Left ventricle myocardium inferior (tissue), 1 donor: ENCODE measurements at regions not wholly inside any gene's neighbourhood (a gene's known extent, or its start where the extent isn't known, plus 50 kb on each side); places are given as distances from the start of the nearest gene placed in this dataset.

Experiments
- DNase-seq: peaks from one replicate; pipeline ENCODE4 v3.0.0-alpha.2; 2020
- H3K27ac ChIP-seq: fragments of 200-600 bp; replicated peaks from 2 replicates; pipeline ENCODE4 v1.8.0; 2021
- H3K27me3 ChIP-seq: fragments of 200-600 bp; 2 replicates; pipeline ENCODE4 v1.8.0; 2021; ENCODE audit warnings: low read depth
- H3K36me3 ChIP-seq: fragments of 200-600 bp; 2 replicates; pipeline ENCODE4 v1.8.0; 2021
- H3K4me1 ChIP-seq: fragments of 200-600 bp; 2 replicates; pipeline ENCODE4 v1.8.0; 2021
- H3K4me3 ChIP-seq: fragments of 200-600 bp; 2 replicates; pipeline ENCODE4 v1.8.0; 2021; ENCODE audit warnings: mild to moderate bottlenecking, moderate library complexity
- H3K9me3 ChIP-seq: fragments of 200-600 bp; replicated peaks from 2 replicates; pipeline ENCODE4 v1.8.0; 2021
- CTCF ChIP-seq: fragments of 200-600 bp; IDR thresholded peaks from 2 replicates; pipeline ENCODE4 v1.8.0; 2021; ENCODE audit warnings: antibody characterized with exemption, mild to moderate bottlenecking, borderline replicate concordance
- intact Hi-C: fragments of 100-400 bp; cut with micrococcal nuclease; formaldehyde crosslinking; loops from one replicate; pipeline ENCODE4 v1.11.0; 2022
- donor health status: DM: no; HTN: yes; CAD: no; lungs with severe emphysema.

- Histone ChIP-seq H3K4me1 (peaks cover 54% of the 10 kb centered on the region), H3K27me3 (no peaks in the 10 kb centered on the region), H3K4me3 (no peak overlapping the region), H3K27ac (no peak overlapping the region), H3K9me3 (no peaks in the 10 kb centered on the region), H3K36me3 (no peaks in the 10 kb centered on the region)
- no peak for DNase-seq
- intact Hi-C loops = no loop called here
- TF ChIP-seq CTCF = no peak
Measured at GRCh38 chr4:152101556-152102435, 341.0 kb upstream of the GATB start.

DNA sequence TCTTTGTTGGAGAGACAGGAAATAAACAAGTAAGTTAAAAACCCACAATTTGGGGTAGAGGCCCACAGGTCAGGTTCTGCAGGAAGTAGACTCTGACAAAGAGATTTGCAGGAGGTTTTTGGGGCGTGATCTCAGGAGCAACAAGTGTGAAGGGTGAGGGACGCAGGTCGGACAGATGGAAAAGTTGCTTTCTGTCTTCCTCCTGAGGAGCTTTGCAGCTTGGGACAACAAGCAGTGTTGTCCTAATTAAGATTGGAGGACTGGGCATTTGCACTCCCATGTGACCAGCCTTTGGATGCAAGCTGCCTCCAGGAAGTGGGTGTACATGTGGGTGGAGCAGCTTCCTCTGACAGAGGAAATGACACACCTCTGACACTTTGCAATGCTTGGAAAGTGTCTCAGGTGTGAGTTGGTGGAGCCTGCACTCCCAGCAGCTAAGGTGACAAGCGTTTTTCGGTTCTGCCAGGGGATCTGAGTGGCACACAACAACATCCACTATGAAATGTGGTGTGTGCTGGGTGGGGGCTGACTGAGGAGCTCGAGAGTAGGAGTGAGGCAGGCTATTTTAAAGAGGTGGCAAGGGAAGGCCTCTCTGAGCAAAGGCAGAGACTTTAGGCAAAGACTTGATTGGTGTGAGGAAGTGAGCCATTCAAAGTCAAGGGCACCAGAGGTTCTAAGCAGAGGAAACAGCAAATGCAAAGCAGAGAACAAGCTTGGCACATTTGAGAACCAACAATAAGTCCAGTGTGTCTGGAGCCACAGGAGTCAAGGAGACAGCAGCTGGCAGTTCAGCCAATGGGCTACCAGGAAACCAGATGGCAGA is 339.8 kb upstream of the GATB start:
- no peaks in the 10 kb centered on the region for H3K27me3 ChIP-seq
- intact Hi-C loops = no loop called here
- H3K27ac ChIP-seq = peak overlapping the region; percentile 64
- H3K4me3 ChIP-seq = no peak overlapping the region
- no peaks in the 10 kb centered on the region for H3K9me3 ChIP-seq
- TF ChIP-seq CTCF = no peak
- H3K36me3 ChIP-seq = no peaks in the 10 kb centered on the region
- peaks cover 44% of the 10 kb centered on the region for H3K4me1 ChIP-seq
- DNase-seq = no peak

DNA sequence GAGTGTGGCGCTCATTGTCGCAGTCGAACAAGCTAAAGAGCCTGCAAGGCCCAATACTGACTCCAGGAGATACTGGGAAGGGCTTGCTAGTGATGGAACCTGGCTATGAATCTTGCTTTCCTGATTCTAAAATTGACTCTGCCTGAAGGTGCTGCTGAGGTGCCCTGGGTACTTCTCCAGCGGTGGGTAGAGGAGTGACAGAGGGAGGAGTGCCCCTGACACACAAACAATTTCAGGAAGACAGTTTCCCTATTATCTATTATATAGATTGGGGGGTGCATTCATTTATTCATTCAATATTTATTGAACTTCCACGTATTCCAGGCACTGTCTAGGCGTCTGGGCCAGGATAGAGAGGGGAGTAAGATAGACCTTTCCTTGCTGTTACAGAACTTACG is 339.2 kb upstream of the GATB start:
- no peaks in the 10 kb centered on the region for H3K9me3 ChIP-seq
- H3K27ac ChIP-seq = peak overlapping the region; percentile 64
- H3K4me3 ChIP-seq = no peak overlapping the region
- DNase-seq = no peak
- H3K4me1 ChIP-seq = peaks cover 42% of the 10 kb centered on the region
- no peaks in the 10 kb centered on the region for H3K27me3 ChIP-seq
- TF ChIP-seq CTCF = no peak
- intact Hi-C loops = no loop called here
- H3K36me3 ChIP-seq = no peaks in the 10 kb centered on the region

DNA sequence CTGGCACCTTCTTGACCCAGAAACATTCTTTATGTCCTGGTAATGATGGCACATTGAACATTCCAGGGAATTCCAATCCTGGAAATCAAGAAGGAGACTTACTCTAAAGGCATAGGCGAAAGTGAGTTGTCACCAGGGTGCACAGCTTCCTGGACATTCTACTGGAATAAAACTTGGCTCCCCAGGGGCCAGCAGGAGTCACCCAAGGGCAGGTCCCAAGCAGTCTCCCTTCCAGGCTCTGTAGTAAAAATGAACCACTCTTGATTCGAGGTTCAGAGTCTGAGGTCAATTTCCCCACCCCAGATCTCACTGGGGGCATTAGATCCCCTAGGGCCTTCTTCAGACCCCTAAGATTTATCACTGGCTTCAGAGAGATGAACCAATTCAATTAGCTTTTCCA is 338.7 kb upstream of the GATB start:
- DNase-seq = no peak
- intact Hi-C loops = no loop called here
- Histone ChIP-seq H3K4me1 (peaks cover 38% of the 10 kb centered on the region), H3K9me3 (no peaks in the 10 kb centered on the region), H3K27me3 (no peaks in the 10 kb centered on the region), H3K4me3 (no peak overlapping the region), H3K36me3 (no peaks in the 10 kb centered on the region), H3K27ac (peak overlapping the region; percentile 64)
- TF ChIP-seq CTCF = peak; percentile 16

DNA sequence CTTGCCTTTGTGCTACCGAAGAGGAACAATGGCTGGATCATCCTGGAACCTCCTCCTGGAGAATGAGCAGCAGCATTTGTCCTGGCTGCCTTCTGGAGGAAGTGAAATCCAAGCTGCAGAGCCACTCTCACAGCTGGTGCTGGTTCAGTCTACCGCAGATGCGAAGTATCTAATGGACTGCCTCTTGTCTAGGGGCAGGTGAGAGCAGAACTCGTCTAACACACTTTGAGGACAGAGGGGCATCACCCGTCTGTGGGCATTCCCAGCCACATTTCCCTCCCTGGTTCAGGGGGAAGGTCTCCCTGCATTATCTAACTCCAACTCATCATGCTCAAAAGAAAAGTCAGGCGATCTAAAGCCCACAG is 338.2 kb upstream of the GATB start:
- no peak for DNase-seq
- H3K4me3 ChIP-seq = no peak overlapping the region
- peaks cover 34% of the 10 kb centered on the region for H3K4me1 ChIP-seq
- no peaks in the 10 kb centered on the region for H3K27me3 ChIP-seq
- H3K36me3 ChIP-seq = no peaks in the 10 kb centered on the region
- no peak for TF ChIP-seq CTCF
- intact Hi-C loops = no loop called here
- H3K9me3 ChIP-seq = no peaks in the 10 kb centered on the region
- no peak overlapping the region for H3K27ac ChIP-seq
